Erythroblast (primary cell): ENCODE measurements at regions not wholly inside any gene's neighbourhood (a gene's known extent, or its start where the extent isn't known, plus 50 kb on each side); places are given as distances from the start of the nearest gene placed in this dataset.
"Not testable (repeated sequence)": the region's sequence is repeated elsewhere in the genome, so short reads cannot be mapped to it uniquely, and the experiment has no call there.

Experiments used
- DNase-seq, 2 experiments: peaks; one replicate each; lab custom pipeline; 2025; lab: John Stamatoyannopoulos, UW
- GATA1 ChIP-seq: IDR thresholded peaks from 2 replicates; pipeline ENCODE4 v1.6.1; 2011; ENCODE audit warnings: low read depth, mild to moderate bottlenecking, control low read depth, low read length, moderate library complexity
- POLR2A ChIP-seq: IDR thresholded peaks from 2 replicates; pipeline ENCODE4 v1.6.1; 2011; ENCODE audit warnings: mild to moderate bottlenecking, low read length

DNA sequence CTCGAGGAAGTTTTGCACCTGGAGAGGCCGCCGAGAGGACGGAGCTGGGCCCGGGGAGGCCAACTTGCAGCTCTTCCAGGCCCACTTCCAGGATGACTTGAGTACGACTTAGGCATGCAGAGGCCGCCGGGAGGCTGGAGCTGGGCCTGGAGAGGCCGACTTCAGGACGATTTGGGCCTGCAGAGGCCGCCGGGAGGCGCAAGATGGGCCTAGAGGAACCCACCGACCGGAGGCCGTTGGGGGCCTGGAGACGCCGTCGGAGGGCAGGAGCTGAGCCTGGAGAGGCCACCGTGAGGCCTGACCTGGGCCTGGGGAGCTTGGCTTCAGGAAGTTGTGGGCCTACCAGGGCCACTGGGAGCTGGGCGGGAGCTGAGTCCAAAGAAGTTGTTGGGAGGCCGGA, 250.5 kb upstream of the NUPR2 start:
- DNase-seq, result not testable (repeated sequence)

- not testable (repeated sequence) for DNase-seq
Observed at GRCh38 chr7:56352576-56352975, 236.4 kb upstream of the NUPR2 start.

GRCh38 chr7:56351181-56351580, 235.0 kb upstream of the NUPR2 start:
- not testable (repeated sequence) for DNase-seq

DNA sequence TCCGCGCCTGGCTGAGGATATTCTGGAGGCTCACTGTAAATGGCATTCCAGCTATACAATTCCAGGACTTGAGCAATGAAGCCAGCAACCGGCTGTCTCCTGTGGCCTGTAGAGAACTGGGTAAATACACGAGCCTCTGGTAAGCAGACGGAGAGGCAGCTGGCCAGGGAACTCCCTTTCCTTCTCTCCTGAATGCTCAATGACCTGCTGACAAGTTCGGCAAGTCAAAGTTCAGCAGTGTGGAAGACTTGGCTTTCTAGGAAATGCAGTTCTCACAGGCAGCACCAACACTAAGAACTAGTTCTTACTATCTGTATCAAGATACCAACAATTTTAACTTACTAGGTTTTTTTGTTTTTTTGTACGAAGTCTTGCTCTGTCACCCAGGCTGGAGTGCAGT, 232.1 kb upstream of the NUPR2 start:
- not testable (repeated sequence) for DNase-seq

GRCh38 chr7:56328327-56328726, 212.1 kb upstream of the NUPR2 start:
- peak in 1 of 2 experiments; percentile 2 for DNase-seq

- no peak for DNase-seq
- no peak for TF ChIP-seq GATA1
- TF ChIP-seq POLR2A, result no peak
Observed at GRCh38 chr7:56290548-56290947, 174.3 kb upstream of the NUPR2 start.

GRCh38 chr7:56287429-56288138, 171.4 kb upstream of the NUPR2 start:
- no peak for DNase-seq
- TF ChIP-seq POLR2A, result no peak
- TF ChIP-seq GATA1, result no peak

DNA sequence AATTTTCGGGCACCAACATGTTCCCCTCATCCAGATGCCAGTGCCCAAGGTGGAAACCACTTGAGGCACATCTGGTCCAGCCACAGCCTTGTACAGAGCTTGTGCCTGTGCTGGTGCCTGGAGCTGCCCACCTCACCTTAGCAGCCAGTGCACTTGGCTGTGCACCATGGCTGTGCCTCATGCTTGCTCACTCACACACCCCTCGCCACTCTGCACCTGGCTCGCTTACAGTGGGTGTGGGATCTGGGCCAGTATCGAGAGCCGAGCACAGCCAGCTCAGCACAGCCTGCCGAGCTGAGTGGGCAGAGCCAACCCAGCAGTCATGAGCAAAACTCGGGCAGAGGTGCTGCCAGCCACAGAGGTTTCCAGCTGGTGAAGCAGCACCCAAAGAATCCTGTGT, 139.9 kb upstream of the NUPR2 start:
- no peak for DNase-seq

DNA sequence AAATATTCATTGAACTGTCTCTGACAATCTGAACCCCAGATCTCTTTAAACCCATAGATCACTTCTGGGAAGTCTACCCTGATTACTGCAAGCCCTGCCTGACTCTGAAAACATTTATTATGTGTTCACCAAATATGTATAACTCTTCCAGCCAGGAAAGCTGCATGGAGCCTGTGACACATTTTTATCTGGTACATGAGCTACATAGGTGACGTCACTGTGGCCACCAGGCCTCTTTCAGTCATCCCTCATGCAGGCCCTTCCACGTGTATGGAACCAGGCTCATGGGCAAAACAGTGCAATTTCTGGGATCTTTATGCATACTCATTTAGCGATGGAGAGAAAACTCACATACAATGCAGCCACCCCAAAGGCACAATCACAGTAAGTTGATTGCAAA, 133.9 kb upstream of the NUPR2 start:
- no peak for DNase-seq

More for the DNA sequence above, 139.9 kb upstream of the NUPR2 start:
- TF ChIP-seq GATA1 (no peak), POLR2A (no peak)

DNA sequence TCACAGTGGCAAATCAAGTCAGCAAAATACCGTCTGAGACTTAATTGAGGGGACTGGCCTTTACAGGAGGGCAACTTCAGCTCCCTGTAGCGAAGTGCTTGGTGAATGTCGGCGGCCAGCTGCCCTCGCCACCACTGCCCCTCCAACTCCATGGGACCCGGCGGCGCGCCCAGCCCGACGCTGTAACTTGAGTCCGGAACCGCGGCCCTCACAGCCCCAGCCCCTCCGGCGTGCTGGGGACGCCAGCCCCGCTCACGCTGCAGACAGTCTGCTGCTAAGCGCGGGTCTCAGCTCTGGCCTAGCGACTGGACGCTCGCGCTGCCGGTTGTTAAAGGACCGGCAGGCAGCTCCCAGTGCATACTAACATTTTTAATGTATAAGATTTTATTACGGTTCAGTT, 113.4 kb upstream of the NUPR2 start:
- DNase-seq, result no peak
- TF ChIP-seq GATA1, result no peak
- no peak for TF ChIP-seq POLR2A

More for the DNA sequence above, 133.9 kb upstream of the NUPR2 start:
- TF ChIP-seq GATA1 (no peak), POLR2A (no peak)

DNA sequence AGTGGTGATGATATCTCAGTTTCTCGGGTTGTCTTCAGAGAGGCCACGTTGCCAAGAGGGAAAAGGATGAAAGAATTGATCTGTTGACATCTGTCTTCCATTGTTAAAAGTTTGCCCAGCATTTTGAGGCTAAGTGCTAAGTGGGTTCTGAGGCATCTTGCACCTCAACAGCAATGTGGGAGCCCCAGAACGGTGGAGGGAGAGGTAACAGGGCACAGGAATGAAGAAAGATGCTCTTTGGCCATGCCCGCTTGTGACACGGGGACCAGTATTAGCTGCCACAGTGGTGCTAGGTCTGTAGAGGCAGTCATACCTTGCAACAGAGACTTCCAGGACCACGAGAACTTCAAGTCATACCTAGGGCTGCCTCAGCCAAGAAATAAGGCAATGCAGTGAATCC, 106.6 kb upstream of the NUPR2 start:
- TF ChIP-seq GATA1 (no peak), POLR2A (no peak)
- no peak for DNase-seq

DNA sequence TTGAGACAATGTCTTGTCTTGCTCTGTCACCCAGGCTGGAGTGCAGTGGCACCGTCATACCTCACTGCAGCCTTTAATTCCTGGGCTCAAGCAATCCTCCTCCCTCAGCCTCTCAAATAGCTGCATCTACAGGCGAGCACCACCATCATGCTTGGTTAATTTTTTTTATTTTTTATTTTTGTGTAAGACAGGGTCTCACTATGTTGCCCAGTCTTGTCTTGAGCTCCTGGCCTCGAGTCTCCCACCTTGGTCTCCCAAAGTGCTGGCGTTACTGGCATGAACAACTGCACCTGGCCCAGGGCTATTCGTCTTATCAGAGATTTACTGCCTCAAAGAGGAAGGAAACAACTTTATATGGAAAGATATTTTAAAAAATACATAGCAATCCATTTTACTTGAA, 102.8 kb upstream of the NUPR2 start:
- TF ChIP-seq POLR2A (no peak), GATA1 (no peak)

GRCh38 chr7:56218510-56218909, 102.3 kb upstream of the NUPR2 start:
- DNase-seq, result no peak
- no peak for TF ChIP-seq POLR2A
- no peak for TF ChIP-seq GATA1

More for the DNA sequence above, 102.8 kb upstream of the NUPR2 start:
- DNase-seq, result no peak

DNA sequence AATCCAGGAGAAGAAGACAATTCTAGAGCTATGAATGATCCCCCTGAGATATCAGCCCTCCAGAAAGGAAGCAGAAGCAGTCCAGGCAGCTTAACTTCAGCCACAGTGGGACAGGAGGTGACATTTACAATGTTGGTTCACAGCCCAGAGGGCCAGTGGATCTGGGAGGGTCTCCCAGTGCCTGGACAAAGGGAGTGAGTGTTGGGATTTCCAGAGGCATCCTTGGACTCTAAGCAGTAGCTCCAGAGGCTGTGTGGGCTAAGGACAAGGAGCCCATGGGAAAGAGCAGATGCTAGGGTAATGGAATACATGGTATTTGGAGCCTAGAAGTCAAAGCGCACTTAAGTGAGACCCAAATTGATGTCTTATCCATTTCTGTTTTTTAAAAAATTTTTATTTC, 97.4 kb upstream of the NUPR2 start:
- no peak for DNase-seq
- TF ChIP-seq POLR2A (no peak), GATA1 (no peak)

GRCh38 chr7:56206420-56206819, 90.2 kb upstream of the NUPR2 start:
- TF ChIP-seq GATA1, result no peak
- no peak for TF ChIP-seq POLR2A
- DNase-seq, result no peak

- no peak for DNase-seq
Observed at GRCh38 chr7:56199639-56200038, 83.4 kb upstream of the NUPR2 start.

DNA sequence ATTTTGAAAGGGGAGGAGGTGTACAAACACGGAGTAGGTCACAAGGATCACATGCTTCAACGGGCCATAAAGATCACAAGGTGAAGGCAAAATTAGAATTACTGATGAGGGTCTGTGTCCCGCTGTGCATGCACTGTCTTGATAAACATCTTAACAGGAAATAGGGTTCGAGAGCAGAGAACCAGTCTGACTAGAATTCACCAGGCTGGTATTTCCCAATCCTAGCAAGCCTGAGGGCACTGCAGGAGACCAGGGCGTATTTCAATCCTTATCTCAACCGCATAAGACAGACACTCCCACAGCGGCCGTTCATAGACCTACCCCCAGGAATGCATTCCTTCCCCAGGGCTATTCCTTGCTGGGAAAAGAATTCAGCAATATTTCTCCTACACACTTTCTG, 80.0 kb upstream of the NUPR2 start:
- DNase-seq, result not testable (repeated sequence)

More at GRCh38 chr7:56199639-56200038, 83.4 kb upstream of the NUPR2 start:
- TF ChIP-seq POLR2A, result no peak
- TF ChIP-seq GATA1, result no peak
